Myocyte (in vitro differentiated cells): ENCODE measurements at regions not wholly inside any gene's neighbourhood (a gene's known extent, or its start where the extent isn't known, plus 50 kb on each side); places are given as distances from the start of the nearest gene placed in this dataset.
A peak's percentile ranks its signal among the peaks of the same experiment; 100 is the strongest.

Experiments used
- DNase-seq: peaks from one replicate; pipeline ENCODE4 v3.0.0-alpha.2; 2012; ENCODE audit warnings: low read depth

GRCh38 chr13:68174893-68175292 lies 944.8 kb upstream of the PCDH9 start:
- no peak for DNase-seq

GRCh38 chr13:68173111-68173510 lies 943.0 kb upstream of the PCDH9 start:
- peak; percentile 20 for DNase-seq

GRCh38 chr13:68170961-68171360 lies 940.8 kb upstream of the PCDH9 start:
- DNase-seq = no peak

GRCh38 chr13:68168448-68168847 lies 938.3 kb upstream of the PCDH9 start:
- no peak for DNase-seq

GRCh38 chr13:68160466-68160865 lies 930.3 kb upstream of the PCDH9 start:
- no peak for DNase-seq

GRCh38 chr13:68152414-68152813 lies 922.3 kb upstream of the PCDH9 start:
- DNase-seq = no peak

- DNase-seq = no peak
These were observed 915.7 kb upstream of the PCDH9 start for GRCh38 chr13:68145852-68146251.

GRCh38 chr13:68128297-68128915 lies 898.3 kb upstream of the PCDH9 start:
- DNase-seq = no peak

- DNase-seq = no peak
These were observed 894.9 kb upstream of the PCDH9 start for GRCh38 chr13:68125087-68125480.

GRCh38 chr13:68124437-68125086 lies 894.4 kb upstream of the PCDH9 start:
- no peak for DNase-seq

GRCh38 chr13:68110178-68110768 lies 880.1 kb upstream of the PCDH9 start:
- no peak for DNase-seq

GRCh38 chr13:68107667-68108066 lies 877.5 kb upstream of the PCDH9 start:
- no peak for DNase-seq

GRCh38 chr13:68099631-68100030 lies 869.5 kb upstream of the PCDH9 start:
- peak; percentile 22 for DNase-seq

- no peak for DNase-seq
These were observed 850.9 kb upstream of the PCDH9 start for GRCh38 chr13:68081061-68081460.

- no peak for DNase-seq
These were observed 848.7 kb upstream of the PCDH9 start for GRCh38 chr13:68078874-68079273.

GRCh38 chr13:68078469-68078868 lies 848.3 kb upstream of the PCDH9 start:
- DNase-seq = no peak

GRCh38 chr13:68076046-68076445 lies 845.9 kb upstream of the PCDH9 start:
- DNase-seq = no peak

GRCh38 chr13:68066879-68067513 lies 836.9 kb upstream of the PCDH9 start:
- no peak for DNase-seq

GRCh38 chr13:68064001-68064770 lies 834.0 kb upstream of the PCDH9 start:
- no peak for DNase-seq

GRCh38 chr13:68063181-68063580 lies 833.0 kb upstream of the PCDH9 start:
- DNase-seq = no peak

- DNase-seq = no peak
These were observed 827.7 kb upstream of the PCDH9 start for GRCh38 chr13:68057836-68058235.
